LHCN-M2 (cell line): ENCODE measurements at regions not wholly inside any gene's neighbourhood (a gene's known extent, or its start where the extent isn't known, plus 50 kb on each side); places are given as distances from the start of the nearest gene placed in this dataset.
"Not testable (repeated sequence)": the region's sequence is repeated elsewhere in the genome, so short reads cannot be mapped to it uniquely, and the experiment has no call there.

Experiments used
- DNase-seq: peaks from one replicate; pipeline ENCODE4 v3.0.0-alpha.2; 2012; ENCODE audit warnings: low read depth

- no peak for DNase-seq
Observed at GRCh38 chr3:135558150-135558783, 407.3 kb upstream of the PPP2R3A start.

- DNase-seq: peak; percentile 1
Observed at GRCh38 chr3:135558906-135559305, 406.6 kb upstream of the PPP2R3A start.

GRCh38 chr3:135559802-135560201 lies 405.7 kb upstream of the PPP2R3A start:
- DNase-seq: no peak

GRCh38 chr3:135560847-135561246 lies 404.7 kb upstream of the PPP2R3A start:
- no peak for DNase-seq

GRCh38 chr3:135564696-135565095 lies 400.8 kb upstream of the PPP2R3A start:
- DNase-seq: no peak

GRCh38 chr3:135565546-135565945 lies 400.0 kb upstream of the PPP2R3A start:
- DNase-seq: no peak

- no peak for DNase-seq
Observed at GRCh38 chr3:135567223-135567622, 398.3 kb upstream of the PPP2R3A start.

- no peak for DNase-seq
Observed at GRCh38 chr3:135576751-135577150, 388.8 kb upstream of the PPP2R3A start.

- no peak for DNase-seq
Observed at GRCh38 chr3:135581806-135582205, 383.7 kb upstream of the PPP2R3A start.

GRCh38 chr3:135582800-135583199 lies 382.7 kb upstream of the PPP2R3A start:
- DNase-seq: no peak

- no peak for DNase-seq
Observed at GRCh38 chr3:135596563-135596962, 369.0 kb upstream of the PPP2R3A start.

- DNase-seq: no peak
Observed at GRCh38 chr3:135597855-135598254, 367.7 kb upstream of the PPP2R3A start.

- DNase-seq: no peak
Observed at GRCh38 chr3:135598597-135598996, 366.9 kb upstream of the PPP2R3A start.

- not testable (repeated sequence) for DNase-seq
Observed at GRCh38 chr3:135604512-135604911, 361.0 kb upstream of the PPP2R3A start.

GRCh38 chr3:135618123-135618522 lies 347.4 kb upstream of the PPP2R3A start:
- no peak for DNase-seq

GRCh38 chr3:135621184-135621920 lies 344.2 kb upstream of the PPP2R3A start:
- no peak for DNase-seq

GRCh38 chr3:135622215-135622614 lies 343.3 kb upstream of the PPP2R3A start:
- no peak for DNase-seq

GRCh38 chr3:135622656-135623055 lies 342.9 kb upstream of the PPP2R3A start:
- no peak for DNase-seq

- no peak for DNase-seq
Observed at GRCh38 chr3:135623558-135623957, 342.0 kb upstream of the PPP2R3A start.

- no peak for DNase-seq
Observed at GRCh38 chr3:135627057-135627456, 338.5 kb upstream of the PPP2R3A start.

- no peak for DNase-seq
Observed at GRCh38 chr3:135629701-135630408, 335.7 kb upstream of the PPP2R3A start.

- DNase-seq: no peak
Observed at GRCh38 chr3:135632556-135633065, 332.9 kb upstream of the PPP2R3A start.
